Fibroblast of skin of scalp (primary cell): ENCODE measurements at regions not wholly inside any gene's neighbourhood (a gene's known extent, or its start where the extent isn't known, plus 50 kb on each side); places are given as distances from the start of the nearest gene placed in this dataset.
"Not testable (repeated sequence)": the region's sequence is repeated elsewhere in the genome, so short reads cannot be mapped to it uniquely, and the experiment has no call there.

Experiments
- DNase-seq: peaks from one replicate; pipeline ENCODE4 v3.0.0-alpha.2; 2013

GRCh38 chr10:45564303-45564959 lies 108.1 kb downstream of the ZFAND4 start:
- no peak for DNase-seq

DNA sequence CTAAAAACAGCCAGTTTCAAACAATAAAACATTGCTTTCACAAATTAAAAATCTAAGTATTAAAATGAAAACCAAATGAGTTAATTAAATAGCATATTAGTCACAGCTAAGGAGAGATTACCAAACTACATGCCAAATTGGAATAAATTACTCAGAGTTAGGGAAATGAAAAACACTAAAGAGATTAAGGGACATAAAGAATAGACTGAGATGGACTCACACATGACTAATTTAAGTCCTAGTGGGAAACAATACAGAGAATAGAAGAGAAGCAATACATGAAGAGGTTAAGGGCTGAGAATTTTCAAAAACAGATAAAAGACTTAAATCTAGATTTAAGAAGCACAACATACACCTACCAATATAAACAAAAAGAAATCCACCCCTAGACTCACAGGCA lies 110.6 kb downstream of the ZFAND4 start:
- no peak for DNase-seq

DNA sequence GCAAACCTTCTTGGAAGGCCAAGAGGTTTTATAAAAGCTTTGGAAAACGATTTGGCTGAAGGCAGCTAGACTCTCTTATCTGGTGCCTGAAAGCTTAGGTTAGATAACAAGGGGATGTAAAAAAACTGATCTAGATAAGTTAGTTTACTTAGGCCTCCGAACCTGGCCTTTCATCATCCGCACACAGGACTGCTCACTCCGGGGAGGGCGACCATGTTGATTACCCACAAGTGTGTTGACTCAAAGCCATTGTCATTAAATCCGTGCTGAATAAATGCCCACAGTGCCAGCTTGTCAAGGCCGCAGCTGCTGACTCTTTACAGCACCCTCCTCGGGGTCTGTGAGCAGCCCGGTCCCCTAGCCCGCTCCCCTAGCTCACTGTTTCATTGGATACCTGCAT lies 112.3 kb downstream of the ZFAND4 start:
- no peak for DNase-seq

- DNase-seq, result no peak
Measured at GRCh38 chr10:45558425-45558824, 114.1 kb downstream of the ZFAND4 start.

DNA sequence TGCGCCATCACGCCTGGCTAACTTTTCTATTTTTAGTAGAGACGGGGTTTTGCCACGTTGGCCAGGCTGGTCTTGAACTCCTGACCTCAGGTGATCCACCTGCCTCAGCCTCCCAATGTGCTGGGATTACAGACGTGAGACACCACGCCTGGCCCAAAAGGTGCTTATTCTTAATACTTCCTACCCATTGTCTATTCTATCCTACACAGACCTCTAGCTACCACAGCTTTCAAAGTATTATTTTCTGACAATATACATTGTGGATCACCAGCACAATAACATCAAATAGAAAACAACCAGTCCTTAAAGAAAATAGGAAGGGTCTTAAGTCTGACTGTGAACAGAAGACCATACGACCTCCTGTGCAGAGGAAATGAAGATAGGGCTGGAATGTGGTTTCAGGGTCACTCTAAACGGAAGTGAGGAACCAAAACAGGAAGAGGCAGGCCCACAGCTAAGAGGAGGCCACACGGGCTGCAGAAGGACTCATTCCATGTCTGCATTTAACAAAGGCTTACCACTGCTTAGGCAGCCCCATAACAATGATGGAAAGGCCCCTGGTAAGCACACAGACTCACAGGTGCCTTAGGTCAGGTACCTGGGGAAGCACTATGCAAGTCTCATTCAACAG lies 115.2 kb downstream of the ZFAND4 start:
- no peak for DNase-seq

DNA sequence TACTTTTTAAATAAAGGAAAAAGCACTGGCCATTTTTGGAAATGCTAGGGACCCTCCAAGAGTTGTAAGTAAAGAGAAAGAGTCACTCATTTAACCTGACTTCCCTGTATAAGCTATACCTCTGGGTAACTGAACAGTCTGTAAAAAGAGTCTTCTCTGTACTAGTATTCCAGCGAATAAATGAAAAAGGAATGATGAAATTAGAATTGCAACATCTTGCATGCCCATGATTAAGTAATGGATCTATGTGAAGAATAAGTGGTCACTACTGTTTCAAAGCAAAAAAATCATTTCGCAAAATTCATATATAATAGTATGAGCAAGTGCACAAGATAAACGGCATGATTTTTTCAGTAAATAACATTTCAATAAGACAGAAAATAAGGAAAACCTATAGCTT lies 116.8 kb downstream of the ZFAND4 start:
- DNase-seq, result no peak

DNA sequence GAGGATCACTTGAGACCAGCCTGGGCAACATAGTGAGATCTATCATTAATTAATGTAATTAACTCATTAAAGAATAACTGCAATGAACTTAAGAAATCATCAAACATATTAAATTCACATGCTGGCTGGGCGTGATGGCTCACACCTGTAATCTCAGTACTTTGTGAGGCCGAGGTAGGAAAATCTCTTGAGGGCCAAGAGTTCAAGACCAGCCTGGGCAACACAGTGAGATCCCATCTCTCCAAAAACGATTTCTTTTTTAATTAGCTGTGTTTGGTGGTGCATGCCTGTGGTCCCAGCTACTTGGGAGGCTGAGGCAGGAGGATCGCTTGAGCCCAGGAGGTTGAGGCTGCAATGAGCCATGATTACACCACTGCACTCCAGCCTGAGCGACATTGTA lies 117.2 kb downstream of the ZFAND4 start:
- not testable (repeated sequence) for DNase-seq

DNA sequence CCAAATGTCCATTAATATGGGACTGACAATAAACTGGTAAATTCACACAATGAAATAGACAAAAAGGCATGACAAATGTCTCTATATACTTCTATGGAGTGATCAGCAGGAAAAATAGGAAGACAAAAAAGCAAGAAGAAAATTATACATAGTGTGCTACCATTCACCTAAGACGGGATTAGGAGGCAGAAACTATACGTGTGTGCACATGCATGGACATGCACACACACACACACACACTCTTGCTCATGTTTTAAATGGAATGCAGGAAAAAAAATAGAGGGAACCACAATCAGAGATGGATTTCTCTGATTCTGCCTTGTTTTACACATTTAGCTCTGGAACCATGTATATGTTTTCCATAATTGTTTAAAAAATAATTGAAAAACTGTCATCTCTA lies 119.0 kb downstream of the ZFAND4 start:
- DNase-seq, result no peak

DNA sequence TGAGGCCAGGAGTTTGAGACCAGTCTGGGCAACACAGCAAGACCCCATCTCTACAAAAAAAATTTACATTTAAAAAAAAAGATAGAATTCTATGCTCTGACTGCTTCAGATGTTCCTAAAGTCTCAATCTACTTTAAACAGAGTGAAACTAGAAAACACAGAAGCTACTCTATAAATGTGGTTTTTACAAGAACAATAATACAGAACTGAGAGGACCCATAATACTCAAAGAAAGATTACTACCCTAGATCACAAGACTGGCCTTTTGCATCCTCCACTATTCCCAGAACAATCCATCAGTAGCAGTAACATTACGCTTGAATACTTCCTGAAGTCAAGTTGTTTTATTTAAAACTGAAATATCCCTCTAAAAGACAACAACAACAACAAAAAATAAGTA lies 119.4 kb downstream of the ZFAND4 start:
- DNase-seq, result no peak

GRCh38 chr10:45552476-45552875 lies 120.1 kb downstream of the ZFAND4 start:
- no peak for DNase-seq

DNA sequence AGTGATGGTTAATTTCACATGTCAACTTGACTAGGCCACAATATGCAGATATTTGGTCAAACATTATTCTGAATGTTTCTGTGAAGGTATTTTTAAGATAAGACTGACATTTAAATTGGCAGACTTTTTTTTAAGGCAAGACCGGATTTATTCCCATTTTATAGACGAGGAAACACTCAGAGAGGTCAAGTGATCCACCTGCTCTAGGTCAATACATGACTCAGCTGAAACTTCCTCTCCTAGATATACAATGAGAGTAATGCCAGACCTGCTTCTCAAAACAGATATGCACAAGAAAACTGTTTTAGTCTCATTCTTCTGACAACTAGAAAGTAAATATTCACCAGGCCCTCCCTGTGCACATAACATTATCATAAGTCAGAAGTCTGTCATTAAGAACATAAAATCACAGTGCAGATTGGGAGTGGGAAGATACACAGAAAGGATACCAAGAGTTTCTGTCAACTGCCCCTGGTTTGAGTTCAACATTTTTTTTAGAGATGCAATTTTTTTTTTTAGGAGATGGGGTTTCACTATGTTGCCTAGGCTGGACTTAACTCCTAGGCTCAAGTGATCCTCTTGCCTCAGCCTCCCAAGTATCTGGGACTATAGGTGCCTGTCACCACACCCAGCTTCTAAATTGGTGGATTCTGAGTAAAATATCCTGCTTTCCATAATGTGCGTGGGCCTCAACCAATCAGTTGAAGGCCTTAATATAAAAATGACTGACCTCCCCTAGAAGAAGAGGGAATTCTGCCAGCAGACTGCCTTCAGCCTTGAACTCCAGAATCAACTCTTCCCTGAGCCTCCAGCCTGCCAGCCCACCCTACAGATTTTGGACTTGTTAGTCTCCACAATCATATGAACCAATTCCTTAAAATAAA lies 121.4 kb downstream of the ZFAND4 start:
- no peak for DNase-seq

DNA sequence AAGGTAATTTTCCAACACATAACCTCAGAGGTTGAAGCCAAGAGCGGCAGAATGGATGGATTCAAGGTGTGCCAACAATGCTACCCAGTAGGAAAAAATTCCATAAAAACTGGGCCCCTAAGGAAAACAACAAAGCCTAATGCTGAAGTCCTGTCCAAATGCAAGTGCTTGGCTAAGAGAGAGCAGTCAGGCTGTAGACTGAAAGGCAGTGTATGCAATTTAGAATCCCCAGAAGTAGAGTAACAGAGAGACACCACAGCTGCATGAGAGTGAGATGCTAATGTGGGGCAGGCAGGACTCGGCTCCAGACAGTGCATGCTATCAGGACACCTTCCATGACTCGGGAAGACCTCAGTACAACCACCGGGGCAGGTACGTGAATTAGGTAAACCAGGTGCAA lies 124.5 kb downstream of the ZFAND4 start:
- DNase-seq, result no peak

- DNase-seq, result no peak
Measured at GRCh38 chr10:45547207-45547606, 125.4 kb downstream of the ZFAND4 start.

DNA sequence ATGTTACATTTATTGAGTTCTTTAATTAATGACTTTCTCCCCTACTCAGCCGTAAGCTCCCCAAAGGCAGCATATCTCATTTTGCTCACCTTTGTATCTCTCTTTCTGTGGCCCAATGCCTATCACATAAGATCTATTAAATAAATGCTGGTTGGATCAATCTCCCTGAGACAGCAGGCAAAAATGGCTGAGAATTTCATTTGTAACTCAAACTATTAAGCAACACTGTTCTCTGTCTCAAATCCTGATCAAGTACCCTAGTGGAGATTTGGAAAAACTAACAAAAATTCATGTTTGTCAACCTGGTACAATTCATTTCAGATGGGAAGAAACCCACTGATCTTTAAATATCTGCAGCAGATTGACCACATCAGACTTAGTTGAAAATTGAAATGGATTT lies 127.4 kb downstream of the ZFAND4 start:
- no peak for DNase-seq

- DNase-seq, result no peak
Measured at GRCh38 chr10:45544191-45544590, 128.4 kb downstream of the ZFAND4 start.

- not testable (repeated sequence) for DNase-seq
Measured at GRCh38 chr10:45541032-45541431, 131.5 kb downstream of the ZFAND4 start.

GRCh38 chr10:45540589-45540988 lies 132.0 kb downstream of the ZFAND4 start:
- DNase-seq, result not testable (repeated sequence)

- not testable (repeated sequence) for DNase-seq
Measured at GRCh38 chr10:45539569-45539968, 133.0 kb downstream of the ZFAND4 start.

DNA sequence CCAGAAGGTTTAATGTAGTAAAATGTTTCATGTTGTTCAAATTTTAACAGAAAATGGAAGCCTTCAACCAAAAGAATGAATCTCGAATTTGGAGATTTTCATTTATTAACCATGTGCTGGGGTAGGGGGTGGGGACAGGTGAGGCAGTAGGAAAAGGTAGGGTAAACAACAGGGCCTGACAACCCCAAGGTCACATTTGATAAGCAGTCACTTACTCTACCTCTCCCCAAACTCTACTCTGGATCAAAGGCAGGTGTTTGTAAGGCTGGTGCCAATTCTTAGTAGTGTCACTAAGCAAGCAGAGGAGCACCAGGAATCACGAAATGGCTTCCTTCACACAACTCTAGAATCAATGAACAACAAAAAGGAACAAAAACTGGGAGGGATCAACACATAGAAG lies 138.0 kb downstream of the ZFAND4 start:
- DNase-seq, result no peak

- DNase-seq, result no peak
Measured at GRCh38 chr10:45532480-45532879, 140.1 kb downstream of the ZFAND4 start.

DNA sequence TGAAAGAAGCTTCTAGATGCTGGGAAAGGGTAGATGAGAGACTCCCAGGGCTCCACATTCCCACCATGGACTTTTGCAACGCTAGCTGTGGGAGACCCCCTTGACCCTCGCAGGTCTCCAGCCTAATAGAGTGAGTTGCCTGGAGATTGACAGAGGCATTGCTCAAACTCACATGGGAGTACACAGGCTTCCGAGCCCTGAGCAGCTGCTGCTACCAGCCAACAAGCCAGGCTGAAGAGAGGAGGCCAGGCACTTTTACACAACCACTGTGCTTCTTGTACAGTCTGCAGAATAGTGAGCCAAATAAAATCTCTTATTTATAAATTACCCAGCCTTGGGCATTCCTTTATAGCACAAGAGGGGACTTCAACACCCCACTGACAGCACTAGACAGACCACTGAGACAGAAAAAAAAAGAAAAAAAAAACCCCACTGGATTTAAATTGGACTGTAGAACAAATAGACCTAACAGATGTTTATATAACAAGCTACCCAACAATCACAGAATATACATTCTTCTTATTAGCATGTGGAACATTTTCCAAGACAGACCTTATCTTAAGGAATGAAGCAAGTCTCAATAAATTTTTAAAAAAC lies 146.2 kb downstream of the ZFAND4 start:
- no peak for DNase-seq

- DNase-seq, result no peak
Measured at GRCh38 chr10:45520476-45520875, 146.5 kb downstream of the ALOX5 start.

GRCh38 chr10:45518741-45519140 lies 144.7 kb downstream of the ALOX5 start:
- no peak for DNase-seq
